ENCODE measurements at regions not wholly inside any gene's neighbourhood (a gene's known extent, or its start where the extent isn't known, plus 50 kb on each side); places are given as distances from the start of the nearest gene placed in this dataset.

DNA sequence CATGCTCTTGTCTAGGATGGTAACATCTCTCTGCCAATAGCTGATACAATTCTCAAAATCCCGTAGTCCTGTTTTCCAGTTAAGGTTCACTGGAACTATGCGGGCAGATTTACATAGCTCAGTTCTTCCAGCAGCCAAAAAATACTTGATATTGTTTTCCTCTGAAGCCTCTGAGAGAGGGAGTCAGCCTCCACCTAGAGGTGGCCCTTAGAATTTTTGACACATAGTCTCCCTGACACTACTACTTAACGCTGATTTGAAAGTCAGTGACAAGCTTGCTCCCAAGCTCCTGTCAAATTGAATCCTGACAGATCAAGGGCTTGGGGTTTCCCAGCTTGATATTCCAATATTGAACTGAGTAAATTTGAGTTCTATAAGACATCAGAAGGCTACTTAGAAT, 1780.1 kb downstream of the TP53TG3F start:
- TF ChIP-seq, protein P1, sequence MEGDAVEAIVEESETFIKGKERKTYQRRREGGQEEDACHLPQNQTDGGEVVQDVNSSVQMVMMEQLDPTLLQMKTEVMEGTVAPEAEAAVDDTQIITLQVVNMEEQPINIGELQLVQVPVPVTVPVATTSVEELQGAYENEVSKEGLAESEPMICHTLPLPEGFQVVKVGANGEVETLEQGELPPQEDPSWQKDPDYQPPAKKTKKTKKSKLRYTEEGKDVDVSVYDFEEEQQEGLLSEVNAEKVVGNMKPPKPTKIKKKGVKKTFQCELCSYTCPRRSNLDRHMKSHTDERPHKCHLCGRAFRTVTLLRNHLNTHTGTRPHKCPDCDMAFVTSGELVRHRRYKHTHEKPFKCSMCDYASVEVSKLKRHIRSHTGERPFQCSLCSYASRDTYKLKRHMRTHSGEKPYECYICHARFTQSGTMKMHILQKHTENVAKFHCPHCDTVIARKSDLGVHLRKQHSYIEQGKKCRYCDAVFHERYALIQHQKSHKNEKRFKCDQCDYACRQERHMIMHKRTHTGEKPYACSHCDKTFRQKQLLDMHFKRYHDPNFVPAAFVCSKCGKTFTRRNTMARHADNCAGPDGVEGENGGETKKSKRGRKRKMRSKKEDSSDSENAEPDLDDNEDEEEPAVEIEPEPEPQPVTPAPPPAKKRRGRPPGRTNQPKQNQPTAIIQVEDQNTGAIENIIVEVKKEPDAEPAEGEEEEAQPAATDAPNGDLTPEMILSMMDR (IDR thresholded peaks at IDR 0.05) = no peak
- no peak for TF ChIP-seq POLR2AphosphoS5 (IDR thresholded peaks at IDR 0.05)

Data from prostate gland (tissue), 2 donors.